ENCODE measurements at regions not wholly inside any gene's neighbourhood (a gene's known extent, or its start where the extent isn't known, plus 50 kb on each side); places are given as distances from the start of the nearest gene placed in this dataset.

GRCh38 chr2:75258620-75259019 lies 59.3 kb upstream of the TACR1 start:
- H3K4me3 Mint-ChIP-seq (ENCODE audit: unreplicated experiment), result no peak overlapping the region
- DNase-seq (ENCODE audit: low spot score), result no peak
- no peak for TF ChIP-seq CTCF (IDR thresholded peaks at IDR 0.05; ENCODE audit: unreplicated experiment)
- peaks cover 2% of the 10 kb centered on the region for H3K27me3 Mint-ChIP-seq (ENCODE audit: unreplicated experiment)
- H3K27ac Mint-ChIP-seq (ENCODE audit: unreplicated experiment), result no peak overlapping the region
- no peaks in the 10 kb centered on the region for H3K4me1 Mint-ChIP-seq (ENCODE audit: unreplicated experiment)
- peaks cover 4% of the 10 kb centered on the region for H3K9me3 Mint-ChIP-seq (ENCODE audit: unreplicated experiment)
- no peaks in the 10 kb centered on the region for H3K36me3 Mint-ChIP-seq (ENCODE audit: low read depth, unreplicated experiment)

DNA sequence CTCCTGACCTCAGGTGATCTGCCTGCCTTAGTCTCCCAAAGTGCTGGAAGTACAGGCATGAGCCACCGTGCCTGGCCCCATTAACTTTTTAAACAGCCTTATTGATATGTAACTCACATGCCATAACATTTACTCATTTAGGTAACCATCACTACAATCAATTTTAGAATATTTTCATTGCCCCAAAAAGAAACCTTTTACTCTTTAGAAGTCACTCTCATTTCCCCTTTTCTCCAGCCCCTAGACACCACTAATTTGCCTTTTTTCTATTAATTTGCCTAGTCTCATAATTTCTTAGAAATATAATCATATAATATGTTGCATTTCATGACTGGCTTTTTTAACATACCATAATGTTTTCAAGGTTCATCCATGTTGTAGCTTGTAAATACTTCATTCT lies 57.2 kb upstream of the TACR1 start:
- Mint-ChIP-seq H3K36me3 (ENCODE audit: low read depth, unreplicated experiment) (no peaks in the 10 kb centered on the region), H3K4me1 (ENCODE audit: unreplicated experiment) (no peaks in the 10 kb centered on the region), H3K27me3 (ENCODE audit: unreplicated experiment) (peaks cover 2% of the 10 kb centered on the region), H3K27ac (ENCODE audit: unreplicated experiment) (no peak overlapping the region), H3K9me3 (ENCODE audit: unreplicated experiment) (no peaks in the 10 kb centered on the region), H3K4me3 (ENCODE audit: unreplicated experiment) (no peak overlapping the region)
- no peak for DNase-seq (ENCODE audit: low spot score)
- no peak for TF ChIP-seq CTCF (IDR thresholded peaks at IDR 0.05; ENCODE audit: unreplicated experiment)

- TF ChIP-seq CTCF (IDR thresholded peaks at IDR 0.05; ENCODE audit: unreplicated experiment), result no peak
- Mint-ChIP-seq H3K9me3 (ENCODE audit: unreplicated experiment) (peaks cover 4% of the 10 kb centered on the region), H3K36me3 (ENCODE audit: low read depth, unreplicated experiment) (peaks cover 9% of the 10 kb centered on the region), H3K27ac (ENCODE audit: unreplicated experiment) (no peak overlapping the region), H3K4me1 (ENCODE audit: unreplicated experiment) (no peaks in the 10 kb centered on the region), H3K4me3 (ENCODE audit: unreplicated experiment) (no peak overlapping the region), H3K27me3 (ENCODE audit: unreplicated experiment) (peaks cover 2% of the 10 kb centered on the region)
- no peak for DNase-seq (ENCODE audit: low spot score)
Measured at GRCh38 chr2:75253526-75253925, 54.2 kb upstream of the TACR1 start.

DNA sequence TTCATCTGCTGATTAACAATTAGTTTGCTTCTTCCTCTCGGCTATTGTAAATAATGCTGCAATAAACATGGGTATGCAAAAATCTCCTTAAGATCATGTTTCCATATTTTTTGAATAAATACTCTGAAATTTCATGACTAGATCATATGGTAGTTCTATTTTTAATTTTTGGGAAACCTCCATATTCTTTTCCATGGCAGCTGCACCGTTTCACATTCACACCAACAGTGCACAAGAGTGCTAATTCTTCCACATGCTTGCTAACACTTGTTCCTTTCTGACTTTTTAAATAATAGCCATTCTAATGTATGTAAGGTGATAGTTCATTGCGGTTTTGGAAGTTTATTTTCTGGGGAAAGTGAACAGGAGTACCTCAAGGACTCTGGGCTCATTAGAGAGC lies 52.6 kb upstream of the TACR1 start:
- H3K9me3 Mint-ChIP-seq (ENCODE audit: unreplicated experiment), result peaks cover 4% of the 10 kb centered on the region
- DNase-seq (ENCODE audit: low spot score), result no peak
- H3K4me3 Mint-ChIP-seq (ENCODE audit: unreplicated experiment), result no peak overlapping the region
- H3K4me1 Mint-ChIP-seq (ENCODE audit: unreplicated experiment), result no peaks in the 10 kb centered on the region
- H3K27ac Mint-ChIP-seq (ENCODE audit: unreplicated experiment), result no peak overlapping the region
- no peak for TF ChIP-seq CTCF (IDR thresholded peaks at IDR 0.05; ENCODE audit: unreplicated experiment)
- H3K27me3 Mint-ChIP-seq (ENCODE audit: unreplicated experiment), result peaks cover 2% of the 10 kb centered on the region
- peaks cover 9% of the 10 kb centered on the region for H3K36me3 Mint-ChIP-seq (ENCODE audit: low read depth, unreplicated experiment)
